ENCODE measurements at regions not wholly inside any gene's neighbourhood (a gene's known extent, or its start where the extent isn't known, plus 50 kb on each side); places are given as distances from the start of the nearest gene placed in this dataset.

DNA sequence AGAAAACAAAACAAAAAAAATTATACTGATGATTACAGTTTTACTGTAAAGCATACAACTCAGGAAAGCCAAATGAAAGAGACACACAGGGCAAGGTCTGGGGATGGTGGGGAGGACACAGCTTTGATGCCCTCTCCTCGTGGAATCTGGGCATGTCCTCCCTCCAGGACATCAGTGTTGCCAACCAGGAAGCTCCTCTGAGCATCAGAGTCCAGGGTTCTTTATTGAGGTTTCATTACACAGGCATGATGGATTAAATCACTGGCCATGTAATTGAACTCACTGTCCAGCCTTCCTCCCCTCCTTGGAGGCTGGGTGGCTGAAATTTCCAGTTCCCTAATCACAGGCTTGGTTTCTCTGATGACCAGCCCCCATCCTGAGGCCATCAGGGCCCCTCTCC is 89.6 kb upstream of the MIER3 start:
- CTCF ChIA-PET = no interaction called here
- no peak for DNase-seq (ENCODE audit: low read depth, low spot score)

DNA sequence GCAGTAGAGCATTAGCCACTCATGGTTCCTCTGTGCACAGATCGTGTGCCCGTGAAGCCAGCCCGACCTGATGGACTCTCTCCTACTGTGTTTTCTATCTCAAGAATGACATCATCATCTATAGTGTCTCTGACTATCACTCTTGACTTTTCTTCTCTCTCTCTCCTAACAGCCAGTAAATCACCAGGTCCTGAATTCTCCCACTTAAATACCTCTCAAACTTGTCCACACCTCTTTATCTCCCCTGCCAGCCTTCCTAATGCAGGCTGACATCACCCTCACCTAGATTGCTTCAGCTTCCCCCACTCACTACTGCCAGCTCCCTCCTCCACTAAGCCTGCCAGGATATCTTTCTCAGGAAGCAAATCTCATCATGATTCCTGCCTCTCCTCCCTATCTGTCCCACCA is 90.6 kb upstream of the MIER3 start:
- no peak overlapping the region for H3K4me3 ChIP-seq (ENCODE audit: low read depth, low read length)
- H3K27me3 ChIP-seq (ENCODE audit: control insufficient read depth, insufficient read depth, low read length) = peaks cover 3% of the 10 kb centered on the region
- no peaks in the 10 kb centered on the region for H3K9me3 ChIP-seq (ENCODE audit: control insufficient read depth, insufficient read depth, low read length)
- CTCF ChIA-PET = no interaction called here
- TF ChIP-seq, protein P1, sequence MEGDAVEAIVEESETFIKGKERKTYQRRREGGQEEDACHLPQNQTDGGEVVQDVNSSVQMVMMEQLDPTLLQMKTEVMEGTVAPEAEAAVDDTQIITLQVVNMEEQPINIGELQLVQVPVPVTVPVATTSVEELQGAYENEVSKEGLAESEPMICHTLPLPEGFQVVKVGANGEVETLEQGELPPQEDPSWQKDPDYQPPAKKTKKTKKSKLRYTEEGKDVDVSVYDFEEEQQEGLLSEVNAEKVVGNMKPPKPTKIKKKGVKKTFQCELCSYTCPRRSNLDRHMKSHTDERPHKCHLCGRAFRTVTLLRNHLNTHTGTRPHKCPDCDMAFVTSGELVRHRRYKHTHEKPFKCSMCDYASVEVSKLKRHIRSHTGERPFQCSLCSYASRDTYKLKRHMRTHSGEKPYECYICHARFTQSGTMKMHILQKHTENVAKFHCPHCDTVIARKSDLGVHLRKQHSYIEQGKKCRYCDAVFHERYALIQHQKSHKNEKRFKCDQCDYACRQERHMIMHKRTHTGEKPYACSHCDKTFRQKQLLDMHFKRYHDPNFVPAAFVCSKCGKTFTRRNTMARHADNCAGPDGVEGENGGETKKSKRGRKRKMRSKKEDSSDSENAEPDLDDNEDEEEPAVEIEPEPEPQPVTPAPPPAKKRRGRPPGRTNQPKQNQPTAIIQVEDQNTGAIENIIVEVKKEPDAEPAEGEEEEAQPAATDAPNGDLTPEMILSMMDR (IDR thresholded peaks at IDR 0.05; ENCODE audit: low read depth, low read length) = no peak
- no peak overlapping the region for H3K27ac ChIP-seq (ENCODE audit: low read depth, low read length)
- POLR2A ChIA-PET = no interaction called here
- DNase-seq (ENCODE audit: low read depth, low spot score) = no peak

More for the DNA sequence above, 89.6 kb upstream of the MIER3 start:
- Histone ChIP-seq H3K9me3 (ENCODE audit: control insufficient read depth, insufficient read depth, low read length) (no peaks in the 10 kb centered on the region), H3K4me3 (ENCODE audit: low read depth, low read length) (no peak overlapping the region), H3K27ac (ENCODE audit: low read depth, low read length) (no peak overlapping the region), H3K27me3 (ENCODE audit: control insufficient read depth, insufficient read depth, low read length) (peaks cover 3% of the 10 kb centered on the region)
- POLR2A ChIA-PET = no interaction called here
- TF ChIP-seq, protein P1 (IDR thresholded peaks at IDR 0.05; ENCODE audit: low read depth, low read length) = no peak

DNA sequence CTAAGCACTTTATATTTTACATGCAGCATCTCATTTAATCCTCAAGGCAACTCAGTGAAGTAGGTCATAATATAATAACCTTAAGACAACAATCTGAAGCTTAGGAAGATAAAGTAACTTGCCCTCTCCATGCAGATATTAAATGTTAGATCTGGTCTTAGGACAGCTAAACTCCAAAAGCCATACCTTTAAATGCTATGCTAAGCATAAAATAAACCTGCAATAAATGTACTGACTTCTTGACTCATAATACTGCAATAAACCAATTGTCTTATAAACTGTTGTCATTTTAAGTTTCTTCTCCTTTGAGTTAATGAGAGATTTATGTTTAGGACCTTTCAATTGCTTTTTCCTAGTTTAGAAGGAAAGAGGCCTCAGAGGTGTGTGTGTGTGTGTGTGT is 102.2 kb upstream of the MIER3 start:
- Histone ChIP-seq H3K4me3 (ENCODE audit: low read depth, low read length) (no peak overlapping the region), H3K27me3 (ENCODE audit: control insufficient read depth, insufficient read depth, low read length) (peaks cover 8% of the 10 kb centered on the region), H3K9me3 (ENCODE audit: control insufficient read depth, insufficient read depth, low read length) (no peaks in the 10 kb centered on the region), H3K27ac (ENCODE audit: low read depth, low read length) (no peak overlapping the region)
- ChIA-PET POLR2A (no interaction called here), CTCF (no interaction called here)
- no peak for DNase-seq (ENCODE audit: low read depth, low spot score)
- TF ChIP-seq, protein P1 (IDR thresholded peaks at IDR 0.05; ENCODE audit: low read depth, low read length) = no peak

DNA sequence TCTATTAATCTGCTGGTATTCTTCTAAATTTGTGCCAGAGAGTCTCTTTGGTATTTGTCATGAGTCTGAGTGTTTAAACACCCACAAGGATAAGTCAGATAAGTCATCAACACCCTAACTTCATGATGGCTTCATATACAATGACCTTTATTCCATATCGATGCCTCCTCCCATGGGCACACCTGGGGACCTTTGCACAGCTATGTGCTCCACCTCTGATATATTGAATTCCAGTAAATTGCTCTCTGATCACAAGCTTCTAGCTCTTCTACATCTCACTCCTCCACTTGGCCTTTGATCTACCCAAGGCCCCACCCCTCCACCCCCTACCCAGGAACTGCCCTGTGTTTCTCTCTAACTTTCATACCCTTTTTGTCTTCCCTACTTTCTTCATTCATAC is 102.7 kb upstream of the MIER3 start:
- peaks cover 8% of the 10 kb centered on the region for H3K27me3 ChIP-seq (ENCODE audit: control insufficient read depth, insufficient read depth, low read length)
- no peak overlapping the region for H3K4me3 ChIP-seq (ENCODE audit: low read depth, low read length)
- ChIA-PET CTCF (no interaction called here), POLR2A (no interaction called here)
- TF ChIP-seq, protein P1 (IDR thresholded peaks at IDR 0.05; ENCODE audit: low read depth, low read length) = no peak
- DNase-seq (ENCODE audit: low read depth, low spot score) = no peak
- no peak overlapping the region for H3K27ac ChIP-seq (ENCODE audit: low read depth, low read length)
- H3K9me3 ChIP-seq (ENCODE audit: control insufficient read depth, insufficient read depth, low read length) = no peaks in the 10 kb centered on the region

DNA sequence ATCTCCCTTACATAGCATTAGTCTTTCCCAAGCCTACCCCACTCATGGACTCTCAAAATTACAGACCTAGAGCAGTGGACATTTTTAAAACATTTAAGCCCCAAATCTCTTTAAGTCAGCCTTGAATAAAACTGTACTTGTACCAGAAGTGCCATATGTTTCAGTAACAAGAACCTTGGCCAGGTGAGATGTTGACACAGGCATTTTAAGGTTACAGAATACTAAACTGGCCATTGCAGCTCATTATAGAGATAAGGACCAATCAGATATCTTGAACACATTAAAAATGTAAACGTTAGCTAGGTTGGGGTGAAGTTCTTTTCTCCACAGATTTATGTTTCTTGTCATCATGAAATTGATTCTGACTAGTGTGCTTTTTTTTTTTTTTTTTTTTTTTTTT is 103.8 kb upstream of the MIER3 start:
- Histone ChIP-seq H3K27me3 (ENCODE audit: control insufficient read depth, insufficient read depth, low read length) (peaks cover 8% of the 10 kb centered on the region), H3K4me3 (ENCODE audit: low read depth, low read length) (no peak overlapping the region), H3K27ac (ENCODE audit: low read depth, low read length) (no peak overlapping the region), H3K9me3 (ENCODE audit: control insufficient read depth, insufficient read depth, low read length) (no peaks in the 10 kb centered on the region)
- CTCF ChIA-PET = no interaction called here
- DNase-seq (ENCODE audit: low read depth, low spot score) = no peak
- POLR2A ChIA-PET = no interaction called here
- TF ChIP-seq, protein P1 (IDR thresholded peaks at IDR 0.05; ENCODE audit: low read depth, low read length) = no peak

Data from AG04450 (cell line).